ENCODE measurements at regions not wholly inside any gene's neighbourhood (a gene's known extent, or its start where the extent isn't known, plus 50 kb on each side); places are given as distances from the start of the nearest gene placed in this dataset.

DNA sequence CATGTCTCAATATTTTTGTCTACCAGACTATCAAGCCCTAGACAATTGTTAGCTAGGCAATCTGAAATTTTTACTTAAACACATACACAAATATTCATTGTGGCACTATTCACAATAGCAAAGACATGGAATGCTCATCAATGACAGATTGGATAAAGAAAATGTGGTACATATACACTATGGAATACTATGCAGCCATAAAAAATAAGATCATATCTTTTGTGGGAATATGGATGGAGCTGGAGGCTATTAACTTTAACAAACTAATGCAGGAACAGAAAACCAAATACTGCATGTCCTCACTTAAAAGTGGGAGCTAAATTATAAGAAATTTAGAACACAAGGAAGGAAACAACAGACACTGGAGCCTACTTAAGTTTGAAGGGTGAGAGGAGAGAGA is 288.6 kb upstream of the MIR17HG start:
- ChIA-PET RAD21 (ENCODE audit: low non-redundant PET in 1 of 2, low total read pairs in 2 of 2, uncharacterized antibody in 2 of 2, unreplicated experiment in 2 of 2) (no interaction called here), CTCF (no interaction called here), POLR2A (no interaction called here)
- H3K4me2 ChIP-seq (ENCODE audit: low read length) = no peak overlapping the region
- H3K79me2 ChIP-seq (ENCODE audit: insufficient read depth, low read length) = no peaks in the 10 kb centered on the region
- intact Hi-C loops (cut with micrococcal nuclease) = no loop called here
- BruUV-seq (replicated peaks) = no TSS peak
- no peak overlapping the region for H3K9ac ChIP-seq (ENCODE audit: low read length)
- H2AFZ ChIP-seq (ENCODE audit: low read depth, low read length, poor library complexity, severe bottlenecking) = no peak overlapping the region
- no peaks in the 10 kb centered on the region for H3K36me3 ChIP-seq (ENCODE audit: control insufficient read depth in 1 of 2, insufficient read depth in 2 of 2, low read length in 2 of 2)
- DNase-seq (ENCODE audit: low read depth, low spot score) (no peak), ATAC-seq (no peak)
- no peaks in the 10 kb centered on the region for H4K20me1 ChIP-seq (ENCODE audit: insufficient read depth)
- no peak overlapping the region for H3K4me3 ChIP-seq (replicated peaks in 1 of 2; ENCODE audit: low read depth in 1 of 2, low read length in 2 of 2)
- no peaks in the 10 kb centered on the region for H3K9me2 ChIP-seq (ENCODE audit: insufficient read depth)
- H3K9me3 ChIP-seq (ENCODE audit: control insufficient read depth in 1 of 2, insufficient read depth in 1 of 2, low read depth in 1 of 2, low read length in 2 of 2) = no peaks in the 10 kb centered on the region; a peak in 1 of 4 replicates
- no peak overlapping the region for H3K27ac ChIP-seq (ENCODE audit: low read depth, low read length)
- no peaks in the 10 kb centered on the region for H3K4me1 ChIP-seq (ENCODE audit: control insufficient read depth in 1 of 2, insufficient read depth in 2 of 2, low read length in 2 of 2)
- H3K27me3 ChIP-seq (ENCODE audit: insufficient read depth, low read length) = no peaks in the 10 kb centered on the region
- TF ChIP-seq SP1 (IDR thresholded peaks at IDR 0.05; ENCODE audit: low read depth) (no peak), SRF (IDR thresholded peaks at IDR 0.05; ENCODE audit: low read depth) (no peak), SIN3A (IDR thresholded peaks at IDR 0.05; ENCODE audit: low read depth) (no peak), ZFX (IDR thresholded peaks at IDR 0.05) (no peak), RAD21 (IDR thresholded peaks at IDR 0.05; ENCODE audit: low read depth) (no peak), YY1 (IDR thresholded peaks at IDR 0.05; ENCODE audit: extremely low read depth, insufficient replicate concordance, low read depth, low read length) (no peak), POLR2AphosphoS5 (IDR thresholded peaks at IDR 0.05; ENCODE audit: low read depth, low read length) (no peak), ZBTB33 (IDR thresholded peaks at IDR 0.05; ENCODE audit: extremely low read depth, insufficient replicate concordance, low read length) (no peak), CEBPB (IDR thresholded peaks at IDR 0.05; ENCODE audit: low read depth) (no peak), REST (IDR thresholded peaks at IDR 0.05; ENCODE audit: low read depth) (no peak), JUND (IDR thresholded peaks at IDR 0.05) (no peak), EZH2phosphoT487 (IDR thresholded peaks at IDR 0.05; ENCODE audit: borderline replicate concordance) (no peak), CBX3 (IDR thresholded peaks at IDR 0.05; ENCODE audit: low read depth) (no peak), FOSL1 (IDR thresholded peaks at IDR 0.05; ENCODE audit: low read depth) (no peak), TCF7L2 (IDR thresholded peaks at IDR 0.05; ENCODE audit: borderline replicate concordance, extremely low read depth, insufficient read depth, insufficient read length) (no peak), EGR1 (IDR thresholded peaks at IDR 0.05; ENCODE audit: low read depth) (no peak)
- TF ChIP-seq, protein P1, sequence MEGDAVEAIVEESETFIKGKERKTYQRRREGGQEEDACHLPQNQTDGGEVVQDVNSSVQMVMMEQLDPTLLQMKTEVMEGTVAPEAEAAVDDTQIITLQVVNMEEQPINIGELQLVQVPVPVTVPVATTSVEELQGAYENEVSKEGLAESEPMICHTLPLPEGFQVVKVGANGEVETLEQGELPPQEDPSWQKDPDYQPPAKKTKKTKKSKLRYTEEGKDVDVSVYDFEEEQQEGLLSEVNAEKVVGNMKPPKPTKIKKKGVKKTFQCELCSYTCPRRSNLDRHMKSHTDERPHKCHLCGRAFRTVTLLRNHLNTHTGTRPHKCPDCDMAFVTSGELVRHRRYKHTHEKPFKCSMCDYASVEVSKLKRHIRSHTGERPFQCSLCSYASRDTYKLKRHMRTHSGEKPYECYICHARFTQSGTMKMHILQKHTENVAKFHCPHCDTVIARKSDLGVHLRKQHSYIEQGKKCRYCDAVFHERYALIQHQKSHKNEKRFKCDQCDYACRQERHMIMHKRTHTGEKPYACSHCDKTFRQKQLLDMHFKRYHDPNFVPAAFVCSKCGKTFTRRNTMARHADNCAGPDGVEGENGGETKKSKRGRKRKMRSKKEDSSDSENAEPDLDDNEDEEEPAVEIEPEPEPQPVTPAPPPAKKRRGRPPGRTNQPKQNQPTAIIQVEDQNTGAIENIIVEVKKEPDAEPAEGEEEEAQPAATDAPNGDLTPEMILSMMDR (IDR thresholded peaks at IDR 0.05 in 2 of 3, conservative IDR thresholded peaks at IDR 0.05 in 1 of 3; ENCODE audit: borderline replicate concordance in 1 of 3, insufficient read depth in 1 of 3, low read depth in 2 of 3, low read length in 2 of 3) = no peak
- TF ChIP-seq, protein P2, sequence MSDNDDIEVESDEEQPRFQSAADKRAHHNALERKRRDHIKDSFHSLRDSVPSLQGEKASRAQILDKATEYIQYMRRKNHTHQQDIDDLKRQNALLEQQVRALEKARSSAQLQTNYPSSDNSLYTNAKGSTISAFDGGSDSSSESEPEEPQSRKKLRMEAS (IDR thresholded peaks at IDR 0.05) = no peak
- TF ChIP-seq, protein P3, sequence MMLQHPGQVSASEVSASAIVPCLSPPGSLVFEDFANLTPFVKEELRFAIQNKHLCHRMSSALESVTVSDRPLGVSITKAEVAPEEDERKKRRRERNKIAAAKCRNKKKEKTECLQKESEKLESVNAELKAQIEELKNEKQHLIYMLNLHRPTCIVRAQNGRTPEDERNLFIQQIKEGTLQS (IDR thresholded peaks at IDR 0.05) = no peak

All from HCT116 (cell line).